Natural killer cell (primary cell): ENCODE measurements at regions not wholly inside any gene's neighbourhood (a gene's known extent, or its start where the extent isn't known, plus 50 kb on each side); places are given as distances from the start of the nearest gene placed in this dataset.

Experiments
- ATAC-seq, 3 donors: fragments of 150-1000 bp in 2 of 3; fragments of 200-7000 bp in 1 of 3; cut with Tn5 transposase; 1 replicate in 1 of 3; 2 replicates in 2 of 3; pipeline ENCODE4 v1.10.0; 2021; ENCODE audit warnings: mild to moderate bottlenecking in 2 of 3, moderate library complexity in 2 of 3
- DNase-seq, 2 donors: peaks; one replicate each; pipeline versions ENCODE4 v3.0.0 to v3.0.0-alpha.2; 2013 to 2021; ENCODE audit warnings: mixed read lengths in 1 of 2
- H3K27ac ChIP-seq: one replicate; pipeline ENCODE4 v1.5.1; 2013; ENCODE audit warnings: mild to moderate bottlenecking, low read length
- H3K27me3 ChIP-seq: one replicate; pipeline ENCODE4 v1.6.1; 2013; ENCODE audit warnings: low read length; ENCODE audit not compliant: control insufficient read depth, insufficient read depth
- H3K36me3 ChIP-seq: one replicate; pipeline ENCODE4 v1.6.1; 2013; ENCODE audit warnings: low read length; ENCODE audit not compliant: control insufficient read depth, insufficient read depth
- H3K4me1 ChIP-seq: one replicate; pipeline ENCODE4 v1.6.1; 2013; ENCODE audit warnings: low read length; ENCODE audit not compliant: control insufficient read depth, insufficient read depth
- H3K4me3 ChIP-seq: one replicate; pipeline ENCODE4 v1.5.1; 2013; ENCODE audit warnings: low read length
- H3K9me3 ChIP-seq: one replicate; pipeline ENCODE4 v1.6.1; 2013; ENCODE audit warnings: low read length; ENCODE audit not compliant: control insufficient read depth, insufficient read depth
- H3K27ac Mint-ChIP-seq, 2 donors: one replicate each; pipeline ENCODE4 v1.8.0; 2022; ENCODE audit warnings: mild to moderate bottlenecking in 2 of 2, mixed read lengths in 2 of 2, moderate library complexity in 1 of 2
- H3K27me3 Mint-ChIP-seq, 2 donors: one replicate each; pipeline ENCODE4 v1.8.0; 2022; ENCODE audit warnings: low read depth in 2 of 2, mixed read lengths in 2 of 2
- H3K36me3 Mint-ChIP-seq: one replicate; pipeline ENCODE4 v1.8.0; 2022; ENCODE audit warnings: mixed read lengths
- H3K4me1 Mint-ChIP-seq, 2 donors: one replicate each; pipeline ENCODE4 v1.8.0; 2022; ENCODE audit warnings: mixed read lengths in 2 of 2
- H3K4me3 Mint-ChIP-seq: one replicate; pipeline ENCODE4 v1.8.0; 2022; ENCODE audit warnings: mild to moderate bottlenecking, moderate library complexity, mixed read lengths
- H3K9me3 Mint-ChIP-seq, 2 donors: one replicate each; pipeline ENCODE4 v1.8.0; 2022; ENCODE audit warnings: mixed read lengths in 2 of 2
- WGBS: methylation state at CpG from one replicate; pipeline ENCODE4 v1.1.7; 2013; ENCODE audit warnings: missing lambda C conversion rate; ENCODE audit not compliant: insufficient coverage; 5-methylcytosine and 5-hydroxymethylcytosine counted together
- intact Hi-C: fragments of 100-400 bp; cut with micrococcal nuclease; formaldehyde crosslinking; loops from one replicate; pipeline ENCODE4 v1.14.2; 2022
- TF ChIP-seq, protein P1 (sequence below): fragments of 200-600 bp; IDR thresholded peaks from one replicate; pipeline ENCODE4 v1.8.0; 2022; ENCODE audit warnings: antibody characterized with exemption

DNA sequence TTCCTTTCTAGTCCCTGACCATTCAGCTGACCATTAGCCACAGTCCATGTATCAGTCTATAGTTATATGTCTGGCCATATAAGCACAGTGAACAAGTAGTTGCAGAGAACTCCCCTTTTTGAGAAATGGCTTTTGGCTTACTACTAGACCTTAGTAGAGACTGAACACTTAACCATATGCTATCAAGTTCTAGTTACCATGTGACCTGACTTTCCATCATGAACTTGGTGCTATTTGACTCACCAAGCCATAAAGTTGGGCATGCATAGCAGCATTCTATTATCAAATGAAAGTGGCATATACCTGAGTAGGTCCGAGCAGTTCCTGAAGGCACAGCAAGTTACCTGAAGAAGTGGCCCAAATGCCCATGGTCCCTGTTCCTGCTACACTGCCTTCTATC is 74.5 kb upstream of the IL2 start:
- intact Hi-C loops = no loop called here
- TF ChIP-seq, protein P1, sequence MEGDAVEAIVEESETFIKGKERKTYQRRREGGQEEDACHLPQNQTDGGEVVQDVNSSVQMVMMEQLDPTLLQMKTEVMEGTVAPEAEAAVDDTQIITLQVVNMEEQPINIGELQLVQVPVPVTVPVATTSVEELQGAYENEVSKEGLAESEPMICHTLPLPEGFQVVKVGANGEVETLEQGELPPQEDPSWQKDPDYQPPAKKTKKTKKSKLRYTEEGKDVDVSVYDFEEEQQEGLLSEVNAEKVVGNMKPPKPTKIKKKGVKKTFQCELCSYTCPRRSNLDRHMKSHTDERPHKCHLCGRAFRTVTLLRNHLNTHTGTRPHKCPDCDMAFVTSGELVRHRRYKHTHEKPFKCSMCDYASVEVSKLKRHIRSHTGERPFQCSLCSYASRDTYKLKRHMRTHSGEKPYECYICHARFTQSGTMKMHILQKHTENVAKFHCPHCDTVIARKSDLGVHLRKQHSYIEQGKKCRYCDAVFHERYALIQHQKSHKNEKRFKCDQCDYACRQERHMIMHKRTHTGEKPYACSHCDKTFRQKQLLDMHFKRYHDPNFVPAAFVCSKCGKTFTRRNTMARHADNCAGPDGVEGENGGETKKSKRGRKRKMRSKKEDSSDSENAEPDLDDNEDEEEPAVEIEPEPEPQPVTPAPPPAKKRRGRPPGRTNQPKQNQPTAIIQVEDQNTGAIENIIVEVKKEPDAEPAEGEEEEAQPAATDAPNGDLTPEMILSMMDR = no peak
- H3K4me1 Mint-ChIP-seq = no peaks in the 10 kb centered on the region

DNA sequence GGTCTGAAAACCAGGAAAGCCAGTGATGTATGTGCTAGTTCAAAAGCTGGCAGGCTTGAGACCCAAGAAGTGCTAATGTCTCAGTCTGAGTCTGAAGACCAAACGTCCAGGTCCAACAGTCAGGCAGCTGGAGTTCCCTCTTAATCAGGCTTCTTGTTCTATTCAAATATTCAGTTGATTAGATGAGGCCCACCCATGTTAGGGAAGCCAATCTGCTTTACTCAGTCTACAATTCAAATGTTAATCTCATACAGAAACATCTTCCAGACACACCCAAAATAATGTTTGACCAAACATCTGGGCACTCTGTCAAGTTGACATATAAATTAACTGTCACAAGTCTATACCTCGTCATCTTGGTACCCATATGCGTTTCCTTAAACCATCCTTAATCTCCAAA is 72.4 kb upstream of the IL2 start:
- Histone ChIP-seq H3K27ac (no peak overlapping the region), H3K9me3 (no peaks in the 10 kb centered on the region), H3K27me3 (no peaks in the 10 kb centered on the region), H3K4me3 (no peak overlapping the region), H3K4me1 (no peaks in the 10 kb centered on the region), H3K36me3 (no peaks in the 10 kb centered on the region)
- no peaks in the 10 kb centered on the region for H3K27me3 Mint-ChIP-seq
- DNase-seq (no peak), ATAC-seq (no peak)
- peaks cover 2 to 4% of the 10 kb centered on the region in 2 donors for H3K9me3 Mint-ChIP-seq
- H3K4me1 Mint-ChIP-seq = no peaks in the 10 kb centered on the region
- WGBS = 69% methylated on average over 3 of the region's 3 CpGs
- no peaks in the 10 kb centered on the region for H3K36me3 Mint-ChIP-seq
- intact Hi-C loops = no loop called here
- no peak overlapping the region for H3K27ac Mint-ChIP-seq
- TF ChIP-seq, protein P1 = no peak
- no peak overlapping the region for H3K4me3 Mint-ChIP-seq

More for the DNA sequence above, 74.5 kb upstream of the IL2 start:
- Mint-ChIP-seq H3K27ac (no peak overlapping the region), H3K9me3 (peaks cover 3 to 4% of the 10 kb centered on the region in 2 donors), H3K4me3 (no peak overlapping the region), H3K36me3 (no peaks in the 10 kb centered on the region), H3K27me3 (no peaks in the 10 kb centered on the region)
- H3K4me3 ChIP-seq = no peak overlapping the region
- no peak for DNase-seq
- no peaks in the 10 kb centered on the region for H3K9me3 ChIP-seq
- H3K27ac ChIP-seq = no peak overlapping the region
- H3K4me1 ChIP-seq = no peaks in the 10 kb centered on the region
- ATAC-seq = no peak
- 100% methylated on average over 1 of the region's 1 CpG for WGBS
- no peaks in the 10 kb centered on the region for H3K27me3 ChIP-seq
- no peaks in the 10 kb centered on the region for H3K36me3 ChIP-seq

DNA sequence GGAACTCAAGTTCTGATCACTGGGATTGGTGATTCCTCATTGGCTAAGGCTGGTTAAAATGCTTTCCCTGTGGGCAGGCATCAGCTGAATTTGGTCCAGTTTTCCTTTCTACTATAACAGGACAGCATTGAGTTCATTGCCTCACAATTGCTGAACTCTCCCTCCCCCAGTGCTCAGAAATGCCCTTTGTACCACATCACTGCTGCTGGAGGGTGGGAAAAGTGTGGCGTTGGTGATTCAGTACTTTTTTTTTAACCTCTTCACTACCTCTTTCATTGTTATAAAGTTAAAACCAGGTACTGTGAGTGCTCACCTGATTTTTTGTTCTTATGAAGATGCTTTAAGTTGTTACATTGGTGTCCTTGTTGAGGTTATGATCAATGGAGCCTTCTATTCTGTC is 69.3 kb upstream of the IL2 start:
- H3K9me3 ChIP-seq = no peaks in the 10 kb centered on the region
- H3K36me3 ChIP-seq = no peaks in the 10 kb centered on the region
- Mint-ChIP-seq H3K27me3 (no peaks in the 10 kb centered on the region), H3K4me1 (no peaks in the 10 kb centered on the region), H3K4me3 (no peak overlapping the region), H3K36me3 (no peaks in the 10 kb centered on the region), H3K27ac (no peak overlapping the region), H3K9me3 (peaks cover 2 to 10% of the 10 kb centered on the region in 2 donors)
- no peaks in the 10 kb centered on the region for H3K4me1 ChIP-seq
- WGBS = no CpG with 5 or more reads among the region's 1 CpG
- H3K27ac ChIP-seq = no peak overlapping the region
- intact Hi-C loops = no loop called here
- TF ChIP-seq, protein P1 = no peak
- ATAC-seq (no peak), DNase-seq (no peak)
- H3K27me3 ChIP-seq = no peaks in the 10 kb centered on the region
- no peak overlapping the region for H3K4me3 ChIP-seq

DNA sequence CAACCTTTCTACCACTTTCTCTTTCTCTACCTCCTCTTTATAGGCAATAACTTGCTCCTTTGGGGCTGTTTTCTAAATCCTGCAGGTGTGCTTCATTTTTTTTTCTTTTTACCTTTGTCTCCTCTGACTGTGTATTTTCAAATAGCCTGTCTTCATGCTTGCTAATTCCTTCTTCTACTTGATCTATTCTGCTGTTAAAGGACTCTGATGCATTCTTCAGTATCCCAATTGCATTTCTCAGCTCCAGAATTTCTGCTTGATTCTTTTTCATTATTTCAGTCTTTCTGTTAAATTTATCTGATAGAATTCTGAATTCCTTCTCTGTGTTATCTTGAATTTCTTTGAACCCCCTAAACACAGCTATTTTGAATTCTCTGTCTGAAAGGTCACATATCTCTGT is 67.7 kb upstream of the IL2 start:
- Histone ChIP-seq H3K36me3 (no peaks in the 10 kb centered on the region), H3K4me1 (no peaks in the 10 kb centered on the region), H3K4me3 (no peak overlapping the region), H3K27me3 (no peaks in the 10 kb centered on the region), H3K9me3 (no peaks in the 10 kb centered on the region), H3K27ac (no peak overlapping the region)
- TF ChIP-seq, protein P1 = no peak
- Mint-ChIP-seq H3K9me3 (peaks cover 2 to 10% of the 10 kb centered on the region in 2 donors), H3K4me3 (no peak overlapping the region), H3K27ac (no peak overlapping the region), H3K36me3 (no peaks in the 10 kb centered on the region), H3K4me1 (no peaks in the 10 kb centered on the region), H3K27me3 (no peaks in the 10 kb centered on the region)
- intact Hi-C loops = no loop called here
- ATAC-seq (no peak), DNase-seq (no peak)
